GM19372 (cell line): ENCODE measurements at regions not wholly inside any gene's neighbourhood (a gene's known extent, or its start where the extent isn't known, plus 50 kb on each side); places are given as distances from the start of the nearest gene placed in this dataset.

Experiments
- ATAC-seq: cut with Tn5 transposase; IDR thresholded peaks from one replicate; pipeline ENCODE4 v1.9.1; 2021; ENCODE audit warnings: mild to moderate bottlenecking, low read depth, moderate library complexity; ENCODE audit not compliant: unreplicated experiment

DNA sequence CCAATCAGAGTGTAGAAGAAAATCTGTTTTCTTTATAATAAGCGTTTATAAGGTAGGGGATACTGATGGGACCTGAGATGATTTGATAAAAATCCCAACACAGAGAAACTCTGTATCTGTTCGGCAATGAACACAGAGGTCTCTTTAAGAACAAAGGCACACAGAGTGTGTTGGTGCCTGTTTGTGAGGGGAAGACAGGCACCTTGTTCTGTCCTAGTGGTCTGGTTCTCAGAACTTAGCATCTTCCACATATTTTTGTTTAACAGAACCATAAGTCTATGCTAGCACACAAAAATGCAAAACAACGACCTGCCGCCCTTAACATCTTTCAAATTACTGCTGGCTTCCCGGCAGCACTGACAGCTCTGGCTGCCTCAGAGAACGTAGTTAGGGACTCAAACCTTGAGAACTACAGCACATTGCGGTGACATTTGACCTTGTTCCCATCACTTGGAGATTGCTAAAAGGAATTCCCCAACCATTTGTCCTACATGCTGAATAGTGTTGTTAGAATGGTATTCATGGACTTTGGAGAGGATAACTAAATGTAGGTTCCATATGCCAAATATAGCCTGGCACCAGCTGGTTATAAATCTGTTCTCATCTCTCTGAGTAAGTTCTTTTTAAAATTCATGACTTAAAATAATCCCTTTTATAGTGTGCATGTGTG, 871.7 kb upstream of the TYRP1 start:
- ATAC-seq, result no peak

DNA sequence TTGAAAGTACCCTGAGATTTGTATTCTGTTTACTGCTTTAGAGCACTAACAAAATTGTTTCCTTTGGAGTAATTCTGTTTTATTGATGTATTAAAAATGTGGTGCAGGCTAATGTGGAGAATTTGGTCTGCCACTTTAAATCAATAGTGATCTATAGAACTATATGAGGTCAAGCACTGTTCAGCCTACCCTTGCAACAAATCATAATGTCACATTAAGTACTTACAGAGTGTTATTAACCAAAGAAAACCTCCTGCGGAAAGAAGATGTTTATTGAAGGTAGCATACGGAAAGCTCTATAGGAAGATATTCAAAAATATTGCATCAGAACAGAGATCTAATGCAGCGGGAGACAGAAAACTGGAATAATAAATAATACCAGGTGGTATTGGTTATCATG, 865.0 kb upstream of the TYRP1 start:
- no peak for ATAC-seq

DNA sequence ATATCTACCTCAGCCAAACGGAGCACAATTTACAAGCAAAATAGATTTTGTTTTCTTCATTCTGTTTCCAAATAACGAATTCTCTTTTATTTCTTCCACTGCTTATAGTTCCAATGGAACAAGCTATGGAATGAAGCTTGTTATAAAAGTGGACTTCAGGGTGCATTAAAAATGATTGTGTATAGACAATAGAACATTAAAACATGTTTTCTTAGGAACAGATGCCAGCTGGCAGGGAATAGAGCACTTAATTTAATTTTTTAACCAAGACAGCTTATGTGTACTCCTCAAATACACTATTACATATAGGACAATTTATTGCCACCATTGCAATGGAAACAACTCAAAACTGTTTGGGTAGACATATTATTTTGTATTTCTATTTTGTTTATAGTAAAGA, 860.1 kb upstream of the TYRP1 start:
- ATAC-seq, result no peak

DNA sequence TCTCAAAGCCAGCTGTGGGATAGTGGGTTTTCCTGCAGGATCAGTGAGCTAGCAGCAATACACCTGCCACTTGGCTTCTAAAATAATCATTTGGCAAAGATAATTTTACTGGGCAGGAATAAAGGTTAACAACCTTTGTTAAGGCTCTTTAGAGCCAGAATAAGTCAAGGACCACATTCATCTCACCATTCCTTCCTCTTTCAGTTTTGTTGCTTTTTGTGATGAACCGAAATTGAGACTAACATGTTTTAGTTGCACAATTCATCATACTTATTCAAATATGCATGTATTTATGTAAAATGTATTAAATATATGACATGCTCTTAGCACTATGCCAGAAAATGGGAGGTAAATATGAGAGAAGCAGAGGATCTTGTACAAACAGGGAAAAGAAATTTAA, 824.4 kb upstream of the TYRP1 start:
- ATAC-seq, result no peak

DNA sequence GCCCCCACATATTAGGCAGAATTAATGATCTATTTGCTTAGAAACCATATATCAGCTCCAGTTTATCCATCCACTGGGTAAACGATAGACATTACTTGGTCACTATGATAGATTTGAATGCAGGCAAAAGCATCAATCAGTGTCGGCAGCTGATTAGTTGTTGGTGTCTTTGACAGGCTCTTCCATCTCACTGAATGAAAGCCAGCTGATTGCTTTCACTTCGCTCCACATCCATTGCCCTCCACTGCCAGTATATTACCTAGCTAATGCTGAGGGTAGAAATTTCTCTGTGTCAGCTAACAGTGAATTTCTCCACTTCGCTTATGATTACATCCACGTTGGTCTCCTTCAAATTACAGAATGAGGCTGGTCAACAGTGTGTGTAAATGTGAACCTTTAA, 821.3 kb upstream of the TYRP1 start:
- ATAC-seq, result no peak

DNA sequence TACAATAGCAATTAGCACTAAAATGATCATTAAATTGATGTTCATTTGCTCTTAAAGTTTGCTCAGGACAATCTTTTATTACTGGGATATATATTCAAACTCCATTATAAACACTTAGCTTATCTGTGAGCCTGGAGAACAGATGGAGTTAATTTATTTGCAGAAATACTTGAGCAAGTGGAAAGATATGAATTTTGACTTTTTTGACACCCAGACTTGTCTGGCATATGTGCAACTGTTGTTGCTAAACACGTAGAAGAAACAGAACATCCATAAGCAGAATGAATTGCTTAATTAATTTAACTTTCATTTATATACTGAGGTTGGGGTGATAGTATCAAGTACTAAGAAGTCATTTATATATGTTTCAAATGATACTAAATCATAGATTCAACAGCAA, 820.7 kb upstream of the TYRP1 start:
- ATAC-seq, result no peak

DNA sequence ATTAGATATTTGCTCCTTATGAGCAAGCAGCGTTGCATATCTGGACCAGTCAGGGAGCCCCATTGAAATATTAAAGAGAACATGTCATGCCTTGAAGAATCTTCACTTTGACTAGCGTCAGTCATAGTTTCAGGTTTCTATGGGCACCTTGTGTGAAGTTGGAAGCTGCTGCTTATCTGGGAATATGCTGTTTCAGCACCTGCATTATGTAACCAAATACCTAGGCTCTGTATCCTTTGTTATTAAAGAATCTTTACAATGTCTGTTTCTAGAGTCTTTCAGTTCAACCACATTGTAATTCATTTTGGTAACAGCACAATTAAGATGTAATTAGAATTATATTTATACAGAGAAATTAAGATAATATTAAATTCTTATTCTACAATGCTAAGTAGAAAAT, 818.8 kb upstream of the TYRP1 start:
- ATAC-seq, result no peak

DNA sequence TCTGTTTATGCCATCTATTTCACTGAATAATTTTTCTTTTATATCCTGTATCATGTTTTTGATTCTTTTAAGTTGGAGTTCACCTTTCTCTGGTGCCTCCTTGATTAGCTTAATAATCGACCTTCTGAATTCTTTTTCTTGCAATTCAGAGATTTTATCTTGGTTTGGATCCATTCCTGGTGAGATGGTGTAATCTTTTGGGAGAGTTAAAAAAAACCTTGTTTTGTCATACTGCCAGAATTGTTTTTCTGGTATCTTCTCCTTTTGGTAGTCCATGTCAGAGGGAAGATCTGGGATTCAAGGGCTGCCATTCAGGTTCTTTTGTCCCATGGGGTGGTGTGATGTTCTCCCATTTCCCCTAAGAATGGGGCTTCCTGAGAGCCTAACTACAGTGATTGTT, 800.8 kb upstream of the TYRP1 start:
- ATAC-seq, result no peak

DNA sequence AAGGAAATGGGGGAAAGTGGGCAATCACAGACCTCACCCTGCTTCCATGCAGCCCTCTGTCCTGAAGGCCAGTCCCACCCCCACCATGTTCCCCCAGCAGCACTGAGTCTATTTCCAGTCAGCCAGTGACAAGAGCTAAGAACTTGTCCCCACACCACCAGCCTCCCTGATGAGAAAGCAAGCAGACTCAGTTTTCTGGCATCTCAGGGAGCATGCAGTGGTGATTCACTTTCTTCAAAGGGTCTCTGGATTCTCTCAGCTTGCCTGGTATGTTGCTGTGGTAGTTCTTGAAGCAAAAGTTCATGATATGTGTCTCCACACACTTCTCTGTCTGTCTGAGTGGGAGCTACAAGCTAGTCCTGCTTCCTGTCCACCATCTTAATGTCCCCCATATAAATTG, 799.9 kb upstream of the TYRP1 start:
- no peak for ATAC-seq

DNA sequence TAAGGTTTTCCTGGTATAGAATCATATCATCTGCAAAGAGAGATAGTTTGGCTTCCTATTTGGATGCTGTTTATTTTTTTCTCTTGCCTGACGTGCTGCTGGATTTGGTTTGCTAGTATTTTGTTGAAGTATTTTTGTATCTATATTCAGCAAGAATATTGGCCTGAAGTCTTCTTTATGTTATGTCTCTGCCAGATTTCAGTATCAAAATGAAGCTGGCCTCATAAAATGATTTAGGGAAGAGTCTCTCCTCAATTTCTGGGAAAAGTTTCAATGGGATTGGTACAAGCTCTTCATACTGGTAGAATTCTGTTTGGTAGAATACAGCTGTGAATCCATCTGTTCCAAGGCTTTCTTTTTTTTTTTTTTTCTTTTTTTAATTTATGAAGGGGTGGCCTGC, 799.0 kb upstream of the TYRP1 start:
- ATAC-seq, result no peak

DNA sequence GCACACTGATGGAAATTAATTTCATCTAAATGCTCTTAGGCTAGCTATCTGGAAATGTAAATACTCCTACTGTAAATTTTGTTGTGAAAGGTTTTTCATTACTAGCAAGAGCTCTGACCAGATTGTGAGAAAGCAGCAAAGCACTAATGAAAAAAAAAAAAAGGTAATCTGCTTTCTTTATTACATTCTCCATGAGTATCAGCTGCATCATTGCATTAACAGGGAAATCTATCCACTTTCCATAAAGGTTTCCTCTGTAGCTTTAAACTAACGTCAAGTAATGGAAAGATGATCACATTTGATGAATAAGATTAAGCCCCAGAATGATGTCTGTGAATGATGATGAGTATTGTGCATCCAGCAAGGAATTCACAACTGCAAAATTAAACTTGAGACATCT, 790.6 kb upstream of the TYRP1 start:
- no peak for ATAC-seq

DNA sequence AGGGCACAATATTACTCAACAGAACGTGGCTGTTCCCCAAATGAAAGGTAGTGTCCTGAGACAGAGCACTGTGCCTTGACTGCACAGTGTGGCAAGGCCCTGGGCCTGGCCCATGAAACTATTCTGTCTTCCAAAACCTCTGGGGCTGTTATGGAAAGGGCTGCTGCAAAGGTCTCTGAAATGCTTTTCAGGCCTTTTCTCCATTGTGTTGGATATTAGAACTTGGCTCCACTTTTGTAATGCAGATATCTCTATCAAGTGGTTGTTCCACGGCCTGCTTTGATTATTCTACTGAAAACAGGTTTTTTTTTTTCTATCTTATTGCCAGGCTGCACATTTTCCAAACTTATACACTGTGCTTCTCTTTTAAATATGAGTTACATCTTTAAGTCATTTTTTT, 777.5 kb upstream of the TYRP1 start:
- ATAC-seq, result no peak

DNA sequence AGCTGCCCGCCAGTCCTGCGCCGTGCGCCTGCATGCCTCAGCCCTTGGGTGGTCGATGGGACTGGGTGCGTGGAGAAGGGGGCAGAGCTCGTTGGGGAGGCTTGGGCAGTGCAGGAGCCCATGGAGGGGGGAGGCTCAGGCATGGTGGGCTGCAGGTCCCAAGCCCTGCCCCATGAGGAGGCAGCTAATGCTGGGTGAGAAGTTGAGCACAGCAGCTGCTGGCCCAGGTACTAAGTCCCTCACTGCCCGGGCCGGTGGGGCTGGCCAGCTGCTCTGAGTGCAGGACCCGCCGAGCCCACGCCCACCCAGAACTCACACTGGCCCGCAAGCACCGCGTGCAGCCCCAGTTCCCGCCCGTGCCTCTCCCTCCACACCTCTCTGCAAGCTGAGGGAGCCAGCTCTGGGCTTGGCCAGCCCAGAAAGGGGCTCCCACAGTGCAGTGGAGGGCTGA, 764.3 kb upstream of the TYRP1 start:
- ATAC-seq, result no peak

DNA sequence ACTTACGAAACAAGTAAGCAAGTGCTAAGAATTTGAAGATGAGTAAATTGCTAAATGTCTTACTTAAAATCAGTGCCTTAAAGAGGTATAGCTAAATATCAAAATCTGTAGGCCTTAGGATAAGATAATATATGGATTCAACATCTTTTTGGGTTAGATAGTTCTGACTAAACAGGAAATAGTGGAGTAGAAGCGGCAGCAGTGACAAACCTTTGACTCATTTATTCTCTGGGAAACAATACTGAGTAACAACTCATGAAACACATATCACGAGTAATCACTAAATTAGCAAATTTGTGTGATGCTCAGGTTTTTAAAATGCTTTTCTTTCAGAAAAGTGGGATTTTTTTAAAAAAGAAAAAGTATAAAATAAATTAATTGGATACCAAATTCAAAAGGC, 762.1 kb upstream of the TYRP1 start:
- ATAC-seq, result no peak

DNA sequence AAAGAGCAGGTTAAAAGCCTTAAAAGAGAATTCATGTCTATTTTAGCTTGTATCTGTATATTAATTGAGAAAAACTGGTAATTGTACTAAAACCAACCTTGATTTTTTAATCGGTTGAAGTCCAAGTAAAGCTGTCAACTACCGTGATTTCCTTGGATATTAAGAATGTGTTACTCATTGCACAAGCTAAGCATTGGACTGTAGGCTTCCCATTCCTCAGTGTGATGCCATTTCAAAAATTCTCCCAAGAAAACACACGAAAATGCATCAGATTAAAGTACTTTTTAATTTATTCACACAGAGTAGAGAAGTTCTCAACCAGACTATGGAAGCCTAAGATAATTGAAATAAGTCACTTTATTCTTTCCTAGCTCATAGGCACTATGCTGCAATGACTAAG, 761.4 kb upstream of the TYRP1 start:
- no peak for ATAC-seq

DNA sequence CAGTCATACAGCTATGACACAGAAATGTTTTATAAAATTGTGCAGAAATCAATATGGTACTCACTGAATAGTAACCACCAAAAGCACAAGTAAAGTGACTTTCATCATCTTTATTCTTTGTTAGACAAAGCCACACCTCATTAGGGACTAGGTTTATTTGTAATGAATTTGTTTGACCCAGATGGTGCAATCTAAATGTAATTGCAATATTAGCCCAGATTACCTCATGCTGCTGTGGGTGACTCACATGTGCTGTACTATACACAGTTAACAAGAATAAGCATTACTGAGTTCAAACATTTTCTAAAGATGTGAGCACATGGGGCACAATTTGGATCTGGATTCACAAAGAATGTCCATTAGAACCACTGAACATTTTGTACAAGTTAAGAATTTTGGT, 759.3 kb upstream of the TYRP1 start:
- ATAC-seq, result no peak

DNA sequence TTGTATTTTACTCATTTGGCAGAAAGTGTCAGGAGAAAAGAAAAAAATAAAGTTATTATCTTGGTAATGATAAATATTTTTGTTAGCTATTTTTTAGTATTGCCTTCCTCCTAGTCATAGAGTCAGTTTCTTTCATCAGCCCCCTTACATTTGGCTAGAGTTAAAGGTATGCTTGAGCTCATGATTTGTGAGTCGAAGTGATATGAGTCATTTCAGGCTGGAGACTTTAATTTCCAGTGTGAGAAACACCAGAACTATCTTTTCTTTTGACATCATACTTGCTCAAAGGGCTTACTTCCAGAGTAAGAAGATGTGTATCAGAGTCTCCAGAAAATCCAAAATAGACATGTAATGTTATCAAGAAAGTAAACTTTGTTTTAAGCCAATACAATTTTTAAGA, 746.7 kb upstream of the TYRP1 start:
- no peak for ATAC-seq

DNA sequence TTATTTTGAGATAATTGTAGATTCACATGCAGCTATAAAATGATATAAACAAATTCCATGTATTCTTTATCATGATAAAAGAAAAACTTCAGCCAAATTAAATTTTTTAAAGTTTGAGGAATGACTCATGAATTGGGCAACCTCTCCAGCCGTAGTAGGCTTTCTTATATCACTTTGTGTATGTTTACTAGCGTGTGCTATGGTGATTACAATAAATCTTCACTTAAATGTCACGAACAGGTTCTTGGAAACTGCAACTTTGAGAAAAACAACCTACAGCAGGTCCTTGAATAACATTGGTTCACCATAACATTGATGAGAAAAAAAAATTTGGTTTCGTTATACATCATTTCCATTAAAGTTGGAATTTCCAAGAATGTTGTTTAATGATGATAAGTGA, 730.9 kb upstream of the TYRP1 start:
- no peak for ATAC-seq

DNA sequence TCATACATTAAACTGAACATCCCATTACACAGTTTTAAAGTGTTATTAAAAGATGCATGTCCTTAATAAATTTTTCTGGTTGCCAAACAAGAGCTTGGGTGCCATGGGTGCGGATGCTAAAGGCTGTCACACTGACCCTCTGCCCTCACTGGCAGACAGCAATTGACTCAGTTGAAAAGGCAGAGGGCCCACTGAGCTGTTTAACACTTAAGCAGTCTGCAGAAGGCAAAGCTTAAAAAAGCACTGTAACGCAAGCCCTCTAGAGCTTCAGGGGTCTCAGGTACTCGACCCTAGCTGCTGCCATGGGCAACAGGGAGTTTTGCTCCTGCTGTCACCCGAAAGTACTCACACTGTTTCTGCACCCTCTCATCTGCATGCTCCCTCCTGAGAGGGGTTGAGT, 726.4 kb upstream of the TYRP1 start:
- no peak for ATAC-seq

DNA sequence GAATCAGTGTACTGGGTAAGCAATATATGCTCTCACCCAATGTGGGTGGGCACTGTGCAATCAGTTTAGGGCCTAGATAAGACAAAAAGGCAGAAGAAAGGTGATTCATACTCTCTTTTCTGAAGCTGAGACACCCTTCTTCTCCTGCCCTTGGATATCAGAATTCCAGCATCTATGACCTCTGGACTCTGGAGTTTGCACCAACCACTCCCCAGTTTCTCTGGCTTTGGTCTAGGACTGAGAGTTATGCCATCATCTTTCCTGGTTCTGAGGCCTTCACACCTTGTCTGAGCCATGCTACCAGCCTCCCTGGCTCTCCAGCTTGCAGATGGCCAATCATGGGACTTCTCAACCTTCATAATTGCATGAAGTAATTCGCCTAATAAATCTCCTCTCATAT, 724.6 kb upstream of the TYRP1 start:
- ATAC-seq, result no peak

DNA sequence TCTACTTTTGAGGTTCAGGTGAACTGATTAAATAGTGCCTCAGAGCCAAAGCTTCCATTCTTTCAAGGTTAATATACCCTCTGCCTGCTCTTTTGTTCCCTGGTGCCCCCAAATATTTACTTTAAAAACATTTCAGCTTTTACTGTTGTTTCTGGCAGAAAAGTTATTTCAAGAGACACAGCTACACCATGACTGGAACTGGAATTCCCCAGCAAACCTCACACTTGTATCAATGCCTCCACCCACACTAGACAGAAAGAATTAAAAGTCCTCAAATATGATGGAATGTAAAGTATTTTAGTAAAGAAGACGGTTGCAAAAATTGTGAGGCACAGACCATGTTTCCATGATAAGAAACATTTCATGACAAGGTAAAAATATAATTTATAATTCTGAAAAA, 720.2 kb upstream of the TYRP1 start:
- no peak for ATAC-seq

DNA sequence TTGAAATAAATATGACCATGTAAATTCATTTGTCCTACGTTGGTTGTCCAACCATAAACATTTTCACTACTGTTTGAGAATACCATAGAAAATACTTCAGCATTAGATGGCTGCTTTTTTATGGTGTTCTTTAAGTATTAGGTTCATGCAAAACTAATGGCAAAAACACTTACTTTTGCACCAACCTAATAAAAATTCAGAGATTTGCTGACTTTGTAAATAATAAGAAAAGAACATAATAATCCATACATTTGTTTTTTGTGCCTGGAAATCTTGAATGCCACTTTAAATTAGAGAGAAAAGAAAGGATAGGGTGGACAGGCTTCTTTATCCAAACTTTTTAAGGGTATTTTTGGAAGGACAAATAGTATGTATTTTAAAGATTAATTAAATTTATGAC, 719.7 kb upstream of the TYRP1 start:
- no peak for ATAC-seq

DNA sequence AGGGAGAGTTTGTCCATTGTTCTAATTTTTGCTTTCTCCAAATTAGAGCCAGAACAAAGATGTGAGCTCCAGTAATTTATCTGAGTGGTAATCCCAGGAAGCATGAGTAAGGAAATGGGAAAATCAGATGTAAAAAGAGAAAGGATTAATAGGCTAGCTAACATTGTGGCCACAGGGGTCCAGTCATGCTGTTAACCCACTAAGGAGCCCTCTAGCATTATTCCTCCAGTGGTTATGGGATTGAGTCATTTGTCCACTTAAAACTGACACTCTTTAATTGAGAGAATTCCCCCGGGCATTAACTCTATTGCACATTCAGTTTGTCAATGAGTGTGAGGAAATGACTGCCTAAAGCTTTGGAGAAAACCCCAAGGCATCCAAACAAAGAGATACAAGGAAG, 700.3 kb upstream of the TYRP1 start:
- no peak for ATAC-seq
